ENCODE measurements at regions not wholly inside any gene's neighbourhood (a gene's known extent, or its start where the extent isn't known, plus 50 kb on each side); places are given as distances from the start of the nearest gene placed in this dataset.

GRCh38 chr4:167406181-167406580 is 171.9 kb upstream of the SPOCK3 start (continued):
- no peak for TF ChIP-seq CHD7 (IDR thresholded peaks at IDR 0.05; ENCODE audit: insufficient replicate concordance, low read length)
- TF ChIP-seq NRF1 (IDR thresholded peaks at IDR 0.05; ENCODE audit: low read depth, low read length): no peak
- no peak for TF ChIP-seq EZH2 (IDR thresholded peaks at IDR 0.05; ENCODE audit: low read depth, low read length, severe bottlenecking)
- TF ChIP-seq SAP30 (IDR thresholded peaks at IDR 0.05; ENCODE audit: insufficient read depth, insufficient replicate concordance, low read length): no peak
- TF ChIP-seq CEBPB (IDR thresholded peaks at IDR 0.05; ENCODE audit: low read depth, low read length): no peak
- no peak for TF ChIP-seq SIN3A (conservative IDR thresholded peaks at IDR 0.05 in 1 of 2, IDR thresholded peaks at IDR 0.05 in 1 of 2; ENCODE audit: low read depth in 1 of 2, low read length in 2 of 2)
- TF ChIP-seq CHD1 (IDR thresholded peaks at IDR 0.05; ENCODE audit: low read depth, low read length): no peak
- no peak for TF ChIP-seq KDM4A (IDR thresholded peaks at IDR 0.05; ENCODE audit: low read depth, low read length, severe bottlenecking)
